ENCODE measurements at regions not wholly inside any gene's neighbourhood (a gene's known extent, or its start where the extent isn't known, plus 50 kb on each side); places are given as distances from the start of the nearest gene placed in this dataset.
"Not testable (repeated sequence)": the region's sequence is repeated elsewhere in the genome, so short reads cannot be mapped to it uniquely, and the experiment has no call there.

DNA sequence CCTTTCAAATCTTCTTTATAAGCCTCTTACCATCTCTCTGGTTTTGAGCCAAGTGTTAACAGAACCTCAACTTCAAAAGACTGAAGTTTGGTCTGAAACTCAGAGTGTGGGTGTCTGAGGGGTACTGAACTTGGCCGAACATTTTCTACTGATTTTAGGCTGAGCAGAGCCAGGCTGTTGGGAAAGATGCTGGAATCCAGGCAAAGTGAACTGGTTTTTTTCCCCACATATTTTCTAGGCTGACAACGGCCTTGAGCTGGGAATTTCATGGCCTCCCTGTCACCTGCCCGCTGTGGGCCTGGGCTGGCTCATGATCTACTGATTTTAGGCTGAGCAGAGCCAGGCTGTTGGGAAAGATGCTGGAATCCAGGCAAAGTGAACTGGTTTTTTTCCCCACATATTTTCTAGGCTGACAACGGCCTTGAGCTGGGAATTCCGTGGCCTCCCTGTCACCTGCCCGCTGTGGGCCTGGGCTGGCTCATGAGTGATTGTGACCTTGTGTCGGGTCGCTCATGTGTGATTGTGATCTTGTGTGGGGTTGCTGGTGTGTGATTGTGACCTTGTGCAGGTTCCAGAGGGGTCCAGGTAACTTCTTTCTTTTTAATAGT, 204.4 kb downstream of the NPIPB11 start:
- TF ChIP-seq, protein P1, sequence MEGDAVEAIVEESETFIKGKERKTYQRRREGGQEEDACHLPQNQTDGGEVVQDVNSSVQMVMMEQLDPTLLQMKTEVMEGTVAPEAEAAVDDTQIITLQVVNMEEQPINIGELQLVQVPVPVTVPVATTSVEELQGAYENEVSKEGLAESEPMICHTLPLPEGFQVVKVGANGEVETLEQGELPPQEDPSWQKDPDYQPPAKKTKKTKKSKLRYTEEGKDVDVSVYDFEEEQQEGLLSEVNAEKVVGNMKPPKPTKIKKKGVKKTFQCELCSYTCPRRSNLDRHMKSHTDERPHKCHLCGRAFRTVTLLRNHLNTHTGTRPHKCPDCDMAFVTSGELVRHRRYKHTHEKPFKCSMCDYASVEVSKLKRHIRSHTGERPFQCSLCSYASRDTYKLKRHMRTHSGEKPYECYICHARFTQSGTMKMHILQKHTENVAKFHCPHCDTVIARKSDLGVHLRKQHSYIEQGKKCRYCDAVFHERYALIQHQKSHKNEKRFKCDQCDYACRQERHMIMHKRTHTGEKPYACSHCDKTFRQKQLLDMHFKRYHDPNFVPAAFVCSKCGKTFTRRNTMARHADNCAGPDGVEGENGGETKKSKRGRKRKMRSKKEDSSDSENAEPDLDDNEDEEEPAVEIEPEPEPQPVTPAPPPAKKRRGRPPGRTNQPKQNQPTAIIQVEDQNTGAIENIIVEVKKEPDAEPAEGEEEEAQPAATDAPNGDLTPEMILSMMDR (IDR thresholded peaks at IDR 0.05) = not testable (repeated sequence)
- not testable (repeated sequence) for TF ChIP-seq POLR2A (IDR thresholded peaks at IDR 0.05)
